ENCODE measurements at regions not wholly inside any gene's neighbourhood (a gene's known extent, or its start where the extent isn't known, plus 50 kb on each side); places are given as distances from the start of the nearest gene placed in this dataset.

GRCh38 chr10:113415246-113415645 is 137.6 kb upstream of the HABP2 start:
- Histone ChIP-seq H3K36me3 (ENCODE audit: control insufficient read depth in 4 of 4, insufficient read depth in 4 of 4, low read length in 3 of 4) (no peaks in the 10 kb centered on the region), H3K27me3 (replicated peaks in 2 of 5; ENCODE audit: control insufficient read depth in 4 of 5, insufficient read depth in 5 of 5, low read length in 4 of 5) (no peaks in the 10 kb centered on the region), H3K4me1 (ENCODE audit: control extremely low read depth in 1 of 4, control insufficient read depth in 4 of 4, insufficient read depth in 4 of 4, low read length in 3 of 4) (no peaks in the 10 kb centered on the region), H3K27ac (ENCODE audit: insufficient read depth in 1 of 2, low read depth in 1 of 2, low read length in 2 of 2, poor library complexity in 1 of 2, severe bottlenecking in 2 of 2) (no peak overlapping the region), H3K4me3 (ENCODE audit: control insufficient read depth in 1 of 7, extremely low read depth in 1 of 7, insufficient read depth in 4 of 7, low read depth in 2 of 7, low read length in 6 of 7) (no peak overlapping the region), H3K9me3 (ENCODE audit: control extremely low read depth in 1 of 5, control insufficient read depth in 4 of 5, insufficient read depth in 2 of 5, low read depth in 1 of 5, low read length in 4 of 5) (peaks cover 0 to 5% (median 0%) of the 10 kb centered on the region in 5 experiments)
- POLR2A ChIA-PET = no interaction called here
- no peak for DNase-seq
- WGBS (ENCODE audit: insufficient coverage) = 80% methylated on average over 1 of the region's 3 CpGs
- CTCF ChIA-PET = no interaction called here

- no peak overlapping the region for H3K4me3 ChIP-seq (ENCODE audit: control insufficient read depth in 1 of 7, extremely low read depth in 1 of 7, insufficient read depth in 4 of 7, low read depth in 2 of 7, low read length in 6 of 7)
- no peak for DNase-seq
- no peaks in the 10 kb centered on the region for H3K27me3 ChIP-seq (replicated peaks in 2 of 5; ENCODE audit: control insufficient read depth in 4 of 5, insufficient read depth in 5 of 5, low read length in 4 of 5)
- WGBS (ENCODE audit: insufficient coverage) = no CpG with 5 or more reads among the region's 2 CpGs
- POLR2A ChIA-PET = no interaction called here
- no peak overlapping the region for H3K27ac ChIP-seq (ENCODE audit: insufficient read depth in 1 of 2, low read depth in 1 of 2, low read length in 2 of 2, poor library complexity in 1 of 2, severe bottlenecking in 2 of 2)
- no peaks in the 10 kb centered on the region for H3K36me3 ChIP-seq (ENCODE audit: control insufficient read depth in 4 of 4, insufficient read depth in 4 of 4, low read length in 3 of 4)
- CTCF ChIA-PET = no interaction called here
- no peaks in the 10 kb centered on the region for H3K4me1 ChIP-seq (ENCODE audit: control extremely low read depth in 1 of 4, control insufficient read depth in 4 of 4, insufficient read depth in 4 of 4, low read length in 3 of 4)
- peaks cover 0 to 11% (median 6%) of the 10 kb centered on the region in 5 experiments for H3K9me3 ChIP-seq (ENCODE audit: control extremely low read depth in 1 of 5, control insufficient read depth in 4 of 5, insufficient read depth in 2 of 5, low read depth in 1 of 5, low read length in 4 of 5)
Observed at GRCh38 chr10:113420057-113420732, 132.7 kb upstream of the HABP2 start.

DNA sequence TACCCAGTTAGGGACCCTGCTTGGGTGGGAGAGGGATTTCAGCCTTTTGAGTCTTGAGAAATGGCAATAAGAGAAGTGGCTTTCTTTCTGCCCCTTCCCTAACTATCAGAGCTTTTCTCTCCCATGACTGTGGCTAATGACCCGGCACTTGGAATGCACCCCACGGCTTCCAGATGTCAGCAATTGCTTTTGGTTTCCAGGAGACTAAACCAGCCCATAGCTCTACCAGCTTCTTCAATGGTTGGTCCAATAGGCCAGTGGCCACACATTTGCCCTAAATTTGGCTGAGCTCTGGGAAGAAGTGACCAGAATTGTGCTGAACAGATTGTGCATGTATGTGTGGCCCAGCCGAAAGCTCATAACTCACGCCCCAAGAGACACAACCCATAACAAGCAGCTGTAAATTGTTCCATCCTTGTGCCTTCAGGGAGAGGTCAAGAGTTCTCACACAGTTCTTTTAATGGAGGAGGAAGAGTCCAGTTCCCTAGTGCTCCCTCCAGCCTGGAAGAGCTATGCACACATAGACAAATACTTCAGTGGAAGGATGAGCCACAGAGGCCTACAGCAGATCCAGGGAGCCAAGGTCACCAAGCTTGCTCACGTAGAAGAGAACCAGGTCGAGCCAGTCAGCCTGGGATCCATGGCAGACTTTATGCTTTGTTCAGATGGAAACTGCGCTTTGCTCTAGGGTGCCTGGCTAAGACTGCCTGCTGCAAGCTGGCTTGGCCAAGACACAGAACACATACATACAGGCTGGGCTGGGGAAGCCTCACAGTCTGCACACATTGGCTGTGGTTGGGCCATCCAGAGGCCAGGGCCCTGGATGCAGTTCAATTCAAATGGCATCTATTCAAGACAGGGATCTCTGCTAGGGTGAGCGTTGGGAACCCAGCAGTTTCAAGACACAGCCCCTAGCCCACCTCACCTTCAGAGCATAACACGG is 131.8 kb upstream of the HABP2 start:
- POLR2A ChIA-PET = no interaction called here
- Histone ChIP-seq H3K4me1 (ENCODE audit: control extremely low read depth in 1 of 4, control insufficient read depth in 4 of 4, insufficient read depth in 4 of 4, low read length in 3 of 4) (no peaks in the 10 kb centered on the region), H3K36me3 (ENCODE audit: control insufficient read depth in 4 of 4, insufficient read depth in 4 of 4, low read length in 3 of 4) (no peaks in the 10 kb centered on the region), H3K9me3 (ENCODE audit: control extremely low read depth in 1 of 5, control insufficient read depth in 4 of 5, insufficient read depth in 2 of 5, low read depth in 1 of 5, low read length in 4 of 5) (peaks cover 0 to 11% (median 6%) of the 10 kb centered on the region in 5 experiments), H3K27ac (ENCODE audit: insufficient read depth in 1 of 2, low read depth in 1 of 2, low read length in 2 of 2, poor library complexity in 1 of 2, severe bottlenecking in 2 of 2) (no peak overlapping the region), H3K27me3 (replicated peaks in 2 of 5; ENCODE audit: control insufficient read depth in 4 of 5, insufficient read depth in 5 of 5, low read length in 4 of 5) (no peaks in the 10 kb centered on the region), H3K4me3 (ENCODE audit: control insufficient read depth in 1 of 7, extremely low read depth in 1 of 7, insufficient read depth in 4 of 7, low read depth in 2 of 7, low read length in 6 of 7) (no peak overlapping the region)
- no peak for DNase-seq
- 95% methylated on average over 6 of the region's 9 CpGs for WGBS (ENCODE audit: insufficient coverage)
- CTCF ChIA-PET = no interaction called here

- no peak for DNase-seq
- Histone ChIP-seq H3K9me3 (ENCODE audit: control extremely low read depth in 1 of 5, control insufficient read depth in 4 of 5, insufficient read depth in 2 of 5, low read depth in 1 of 5, low read length in 4 of 5) (peaks cover 0 to 11% (median 6%) of the 10 kb centered on the region in 5 experiments), H3K4me3 (ENCODE audit: control insufficient read depth in 1 of 7, extremely low read depth in 1 of 7, insufficient read depth in 4 of 7, low read depth in 2 of 7, low read length in 6 of 7) (no peak overlapping the region), H3K36me3 (ENCODE audit: control insufficient read depth in 4 of 4, insufficient read depth in 4 of 4, low read length in 3 of 4) (no peaks in the 10 kb centered on the region), H3K27ac (ENCODE audit: insufficient read depth in 1 of 2, low read depth in 1 of 2, low read length in 2 of 2, poor library complexity in 1 of 2, severe bottlenecking in 2 of 2) (no peak overlapping the region), H3K27me3 (replicated peaks in 2 of 5; ENCODE audit: control insufficient read depth in 4 of 5, insufficient read depth in 5 of 5, low read length in 4 of 5) (no peaks in the 10 kb centered on the region), H3K4me1 (ENCODE audit: control extremely low read depth in 1 of 4, control insufficient read depth in 4 of 4, insufficient read depth in 4 of 4, low read length in 3 of 4) (no peaks in the 10 kb centered on the region)
- CTCF ChIA-PET = interaction anchor here (0.5 kb wide), 1 partner anchor 185 kb away, joined by 3 read pairs; no protein-coding TSS in a partner anchor
- POLR2A ChIA-PET = no interaction called here
- 80% methylated on average over 1 of the region's 2 CpGs for WGBS (ENCODE audit: insufficient coverage)
Observed at GRCh38 chr10:113422371-113422770, 130.5 kb upstream of the HABP2 start.

DNA sequence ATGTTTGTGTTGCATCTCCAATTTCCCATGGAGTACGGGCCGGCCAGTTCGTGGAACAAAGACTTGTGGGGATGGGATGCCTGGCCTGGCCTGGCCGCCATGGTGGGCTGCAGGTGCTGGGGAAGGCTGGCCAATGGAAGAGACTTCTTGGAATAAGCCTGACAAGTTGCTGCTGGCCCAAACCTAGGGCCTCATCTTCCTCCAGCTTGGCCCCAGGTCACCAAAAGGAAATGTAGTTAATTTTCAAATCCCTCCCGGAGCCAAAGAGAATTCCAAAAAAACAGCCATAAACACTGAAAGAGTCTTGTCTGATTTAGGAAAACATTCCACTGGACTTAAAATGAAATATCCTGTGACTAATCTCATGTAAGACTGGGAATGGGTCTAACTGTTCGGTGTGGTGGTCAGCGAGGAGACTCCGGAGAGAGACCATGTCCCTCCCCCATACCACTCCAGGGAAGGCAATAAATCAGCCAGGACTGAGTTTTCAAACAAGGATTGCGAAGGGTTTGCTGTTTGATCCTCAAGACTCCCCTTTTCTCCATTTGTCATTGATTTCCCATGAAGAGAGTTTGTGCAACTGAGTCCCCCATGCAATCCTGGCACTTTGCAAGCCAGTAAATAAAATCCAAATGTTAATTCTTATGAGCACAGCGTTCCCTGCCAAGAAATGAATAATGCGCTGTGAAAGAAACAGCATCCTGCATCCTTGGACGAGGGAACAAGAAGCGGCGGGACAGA is 128.7 kb upstream of the HABP2 start:
- Histone ChIP-seq H3K36me3 (ENCODE audit: control insufficient read depth in 4 of 4, insufficient read depth in 4 of 4, low read length in 3 of 4) (no peaks in the 10 kb centered on the region), H3K9me3 (ENCODE audit: control extremely low read depth in 1 of 5, control insufficient read depth in 4 of 5, insufficient read depth in 2 of 5, low read depth in 1 of 5, low read length in 4 of 5) (peaks cover 0 to 11% (median 4%) of the 10 kb centered on the region in 5 experiments), H3K27ac (ENCODE audit: insufficient read depth in 1 of 2, low read depth in 1 of 2, low read length in 2 of 2, poor library complexity in 1 of 2, severe bottlenecking in 2 of 2) (no peak overlapping the region), H3K27me3 (replicated peaks in 2 of 5; ENCODE audit: control insufficient read depth in 4 of 5, insufficient read depth in 5 of 5, low read length in 4 of 5) (no peaks in the 10 kb centered on the region), H3K4me1 (ENCODE audit: control extremely low read depth in 1 of 4, control insufficient read depth in 4 of 4, insufficient read depth in 4 of 4, low read length in 3 of 4) (no peaks in the 10 kb centered on the region), H3K4me3 (ENCODE audit: control insufficient read depth in 1 of 7, extremely low read depth in 1 of 7, insufficient read depth in 4 of 7, low read depth in 2 of 7, low read length in 6 of 7) (no peak overlapping the region)
- ChIA-PET POLR2A (no interaction called here), CTCF (no interaction called here)
- DNase-seq = no peak
- 93% methylated on average over 13 of the region's 14 CpGs for WGBS (ENCODE audit: insufficient coverage)

- Histone ChIP-seq H3K4me3 (ENCODE audit: control insufficient read depth in 1 of 7, extremely low read depth in 1 of 7, insufficient read depth in 4 of 7, low read depth in 2 of 7, low read length in 6 of 7) (no peak overlapping the region), H3K27ac (ENCODE audit: insufficient read depth in 1 of 2, low read depth in 1 of 2, low read length in 2 of 2, poor library complexity in 1 of 2, severe bottlenecking in 2 of 2) (no peak overlapping the region), H3K4me1 (ENCODE audit: control extremely low read depth in 1 of 4, control insufficient read depth in 4 of 4, insufficient read depth in 4 of 4, low read length in 3 of 4) (no peaks in the 10 kb centered on the region), H3K36me3 (ENCODE audit: control insufficient read depth in 4 of 4, insufficient read depth in 4 of 4, low read length in 3 of 4) (no peaks in the 10 kb centered on the region), H3K27me3 (replicated peaks in 2 of 5; ENCODE audit: control insufficient read depth in 4 of 5, insufficient read depth in 5 of 5, low read length in 4 of 5) (no peaks in the 10 kb centered on the region), H3K9me3 (ENCODE audit: control extremely low read depth in 1 of 5, control insufficient read depth in 4 of 5, insufficient read depth in 2 of 5, low read depth in 1 of 5, low read length in 4 of 5) (peaks cover 0 to 6% (median 2%) of the 10 kb centered on the region in 5 experiments)
- ChIA-PET POLR2A (no interaction called here), CTCF (no interaction called here)
- 90% methylated on average over 3 of the region's 3 CpGs for WGBS (ENCODE audit: insufficient coverage)
- DNase-seq = no peak
Observed at GRCh38 chr10:113425008-113425407, 127.8 kb upstream of the HABP2 start.
